ENCODE measurements at regions not wholly inside any gene's neighbourhood (a gene's known extent, or its start where the extent isn't known, plus 50 kb on each side); places are given as distances from the start of the nearest gene placed in this dataset.
"Not testable (repeated sequence)": the region's sequence is repeated elsewhere in the genome, so short reads cannot be mapped to it uniquely, and the experiment has no call there.

- DNase-seq (ENCODE audit: extremely low read depth in 1 of 11, low read depth in 9 of 11, low spot score in 4 of 11), result no peak
Measured at GRCh38 chr21:36245115-36245514, 74.9 kb upstream of the MORC3 start.

GRCh38 chr21:36245649-36246048, 74.3 kb upstream of the MORC3 start:
- DNase-seq (ENCODE audit: extremely low read depth in 1 of 11, low read depth in 9 of 11, low spot score in 4 of 11), result no peak

GRCh38 chr21:36246080-36246631, 73.8 kb upstream of the MORC3 start:
- peak in 9 of 11 donors; percentile 12 to 38 (median 13) for DNase-seq (ENCODE audit: extremely low read depth in 1 of 11, low read depth in 9 of 11, low spot score in 4 of 11)

- no peak for DNase-seq (ENCODE audit: extremely low read depth in 1 of 11, low read depth in 9 of 11, low spot score in 4 of 11)
Measured at GRCh38 chr21:36247316-36248010, 72.5 kb upstream of the MORC3 start.

- no peak for DNase-seq (ENCODE audit: extremely low read depth in 1 of 11, low read depth in 9 of 11, low spot score in 4 of 11)
Measured at GRCh38 chr21:36249576-36250422, 70.2 kb upstream of the MORC3 start.

- DNase-seq (ENCODE audit: extremely low read depth in 1 of 11, low read depth in 9 of 11, low spot score in 4 of 11), result no peak
Measured at GRCh38 chr21:36250423-36251075, 69.4 kb upstream of the MORC3 start.

GRCh38 chr21:36254106-36254941, 65.7 kb upstream of the MORC3 start:
- DNase-seq (ENCODE audit: extremely low read depth in 1 of 11, low read depth in 9 of 11, low spot score in 4 of 11), result no peak

GRCh38 chr21:36255663-36256062, 64.3 kb upstream of the MORC3 start:
- no peak for DNase-seq (ENCODE audit: extremely low read depth in 1 of 11, low read depth in 9 of 11, low spot score in 4 of 11)

- no peak for DNase-seq (ENCODE audit: extremely low read depth in 1 of 11, low read depth in 9 of 11, low spot score in 4 of 11)
Measured at GRCh38 chr21:36257657-36258056, 62.3 kb upstream of the MORC3 start.

GRCh38 chr21:36260030-36260787, 59.8 kb upstream of the MORC3 start:
- peak; percentile 49 to 81 (median 70) for DNase-seq (ENCODE audit: extremely low read depth in 1 of 11, low read depth in 9 of 11, low spot score in 4 of 11)

- DNase-seq (ENCODE audit: extremely low read depth in 1 of 11, low read depth in 9 of 11, low spot score in 4 of 11), result no peak
Measured at GRCh38 chr21:36260802-36261201, 59.2 kb upstream of the MORC3 start.

- DNase-seq (ENCODE audit: extremely low read depth in 1 of 11, low read depth in 9 of 11, low spot score in 4 of 11), result no peak
Measured at GRCh38 chr21:36261459-36261858, 58.5 kb upstream of the MORC3 start.

- DNase-seq (ENCODE audit: extremely low read depth in 1 of 11, low read depth in 9 of 11, low spot score in 4 of 11), result no peak
Measured at GRCh38 chr21:36263797-36264196, 56.2 kb upstream of the MORC3 start.

GRCh38 chr21:36265431-36265830, 54.6 kb upstream of the MORC3 start:
- no peak for DNase-seq (ENCODE audit: extremely low read depth in 1 of 11, low read depth in 9 of 11, low spot score in 4 of 11)

GRCh38 chr21:36267828-36268227, 52.2 kb upstream of the MORC3 start:
- not testable (repeated sequence) for DNase-seq (ENCODE audit: extremely low read depth in 1 of 11, low read depth in 9 of 11, low spot score in 4 of 11)

- not testable (repeated sequence) for DNase-seq (ENCODE audit: extremely low read depth in 1 of 11, low read depth in 9 of 11, low spot score in 4 of 11)
Measured at GRCh38 chr21:36268264-36268663, 51.7 kb upstream of the MORC3 start.
